ENCODE measurements at regions not wholly inside any gene's neighbourhood (a gene's known extent, or its start where the extent isn't known, plus 50 kb on each side); places are given as distances from the start of the nearest gene placed in this dataset.

- TF ChIP-seq POLR2AphosphoS5 (IDR thresholded peaks at IDR 0.05; ENCODE audit: low read depth, low read length) = no peak
- TF ChIP-seq POLR2A (IDR thresholded peaks at IDR 0.05; ENCODE audit: low read depth, low read length) = no peak
- no peak for TF ChIP-seq POU2F2 (IDR thresholded peaks at IDR 0.05; ENCODE audit: low read depth, low read length)
- TF ChIP-seq TAF1 (IDR thresholded peaks at IDR 0.05; ENCODE audit: low read depth, low read length) = no peak
- no peak for TF ChIP-seq SPI1 (IDR thresholded peaks at IDR 0.05; ENCODE audit: low read depth, low read length)
These were observed 161.0 kb downstream of the RSL24D1 start for GRCh38 chr15:55035749-55036148.
